ENCODE measurements at regions not wholly inside any gene's neighbourhood (a gene's known extent, or its start where the extent isn't known, plus 50 kb on each side); places are given as distances from the start of the nearest gene placed in this dataset.

GRCh38 chr6:71512256-71512655, 223.6 kb downstream of the OGFRL1 start:
- DNase-seq (ENCODE audit: low read depth) = no peak
- no peak for TF ChIP-seq POLR2A (IDR thresholded peaks at IDR 0.05; ENCODE audit: extremely low read depth, insufficient read length)
- no peak for TF ChIP-seq MAX (IDR thresholded peaks at IDR 0.05; ENCODE audit: low read depth, low read length)
- no peak for TF ChIP-seq MYC (IDR thresholded peaks at IDR 0.05; ENCODE audit: low read depth, low read length)
- TF ChIP-seq CTCF (IDR thresholded peaks at IDR 0.05; ENCODE audit: low read depth, low read length) = no peak
- no peak overlapping the region for H3K4me3 ChIP-seq (ENCODE audit: low read depth, low read length)

- no peak for TF ChIP-seq MAX (IDR thresholded peaks at IDR 0.05; ENCODE audit: low read depth, low read length)
- no peak for TF ChIP-seq CTCF (IDR thresholded peaks at IDR 0.05; ENCODE audit: low read depth, low read length)
- no peak for TF ChIP-seq POLR2A (IDR thresholded peaks at IDR 0.05; ENCODE audit: extremely low read depth, insufficient read length)
- TF ChIP-seq MYC (IDR thresholded peaks at IDR 0.05; ENCODE audit: low read depth, low read length) = no peak
- DNase-seq (ENCODE audit: low read depth) = no peak
- no peak overlapping the region for H3K4me3 ChIP-seq (ENCODE audit: low read depth, low read length)
Measured at GRCh38 chr6:71513036-71513435, 224.4 kb downstream of the OGFRL1 start.

GRCh38 chr6:71523548-71523947, 234.9 kb downstream of the OGFRL1 start:
- H3K4me3 ChIP-seq (ENCODE audit: low read depth, low read length) = no peak overlapping the region

GRCh38 chr6:71524201-71524600, 235.6 kb downstream of the OGFRL1 start:
- no peak overlapping the region for H3K4me3 ChIP-seq (ENCODE audit: low read depth, low read length)
- DNase-seq (ENCODE audit: low read depth) = no peak
- TF ChIP-seq MAX (IDR thresholded peaks at IDR 0.05; ENCODE audit: low read depth, low read length) (no peak), POLR2A (IDR thresholded peaks at IDR 0.05; ENCODE audit: extremely low read depth, insufficient read length) (no peak), MYC (IDR thresholded peaks at IDR 0.05; ENCODE audit: low read depth, low read length) (no peak), CTCF (IDR thresholded peaks at IDR 0.05; ENCODE audit: low read depth, low read length) (no peak)

More at GRCh38 chr6:71523548-71523947, 234.9 kb downstream of the OGFRL1 start:
- TF ChIP-seq MYC (IDR thresholded peaks at IDR 0.05; ENCODE audit: low read depth, low read length) = no peak
- TF ChIP-seq POLR2A (IDR thresholded peaks at IDR 0.05; ENCODE audit: extremely low read depth, insufficient read length) = no peak
- no peak for TF ChIP-seq CTCF (IDR thresholded peaks at IDR 0.05; ENCODE audit: low read depth, low read length)
- TF ChIP-seq MAX (IDR thresholded peaks at IDR 0.05; ENCODE audit: low read depth, low read length) = no peak
- DNase-seq (ENCODE audit: low read depth) = no peak

GRCh38 chr6:71527886-71528285, 239.3 kb downstream of the OGFRL1 start:
- TF ChIP-seq MAX (IDR thresholded peaks at IDR 0.05; ENCODE audit: low read depth, low read length) = no peak
- TF ChIP-seq CTCF (IDR thresholded peaks at IDR 0.05; ENCODE audit: low read depth, low read length) = no peak
- no peak for TF ChIP-seq MYC (IDR thresholded peaks at IDR 0.05; ENCODE audit: low read depth, low read length)
- TF ChIP-seq POLR2A (IDR thresholded peaks at IDR 0.05; ENCODE audit: extremely low read depth, insufficient read length) = no peak
- DNase-seq (ENCODE audit: low read depth) = no peak
- H3K4me3 ChIP-seq (ENCODE audit: low read depth, low read length) = no peak overlapping the region

GRCh38 chr6:71529026-71529425, 240.4 kb downstream of the OGFRL1 start:
- TF ChIP-seq CTCF (IDR thresholded peaks at IDR 0.05; ENCODE audit: low read depth, low read length) (no peak), MYC (IDR thresholded peaks at IDR 0.05; ENCODE audit: low read depth, low read length) (no peak), POLR2A (IDR thresholded peaks at IDR 0.05; ENCODE audit: extremely low read depth, insufficient read length) (no peak), MAX (IDR thresholded peaks at IDR 0.05; ENCODE audit: low read depth, low read length) (no peak)
- no peak overlapping the region for H3K4me3 ChIP-seq (ENCODE audit: low read depth, low read length)
- no peak for DNase-seq (ENCODE audit: low read depth)
